HFF-Myc (cell line): ENCODE measurements at regions not wholly inside any gene's neighbourhood (a gene's known extent, or its start where the extent isn't known, plus 50 kb on each side); places are given as distances from the start of the nearest gene placed in this dataset.

Experiments used
- DNase-seq: peaks from one replicate; pipeline ENCODE4 v3.0.0-alpha.2; 2011; ENCODE audit warnings: low read depth; ENCODE audit errors: extremely low read depth
- H3K4me3 ChIP-seq: replicated peaks from 2 replicates; pipeline ENCODE4 v1.5.1; 2011; ENCODE audit warnings: low read depth, mild to moderate bottlenecking, control low read depth, low read length
- CTCF ChIP-seq: IDR thresholded peaks from 2 replicates; pipeline ENCODE4 v1.5.1; 2012; ENCODE audit warnings: mild to moderate bottlenecking, low read depth, low read length, control low read depth; ENCODE audit errors: missing control alignments

GRCh38 chr6:110043366-110043994, 65.4 kb downstream of the GPR6 start:
- DNase-seq = no peak
- H3K4me3 ChIP-seq = no peak overlapping the region
- no peak for TF ChIP-seq CTCF

GRCh38 chr6:110044096-110044495, 66.0 kb downstream of the GPR6 start:
- no peak overlapping the region for H3K4me3 ChIP-seq
- no peak for TF ChIP-seq CTCF
- DNase-seq = no peak

GRCh38 chr6:110044622-110045021, 66.5 kb downstream of the GPR6 start:
- DNase-seq = no peak
- H3K4me3 ChIP-seq = no peak overlapping the region
- no peak for TF ChIP-seq CTCF

- TF ChIP-seq CTCF = no peak
- no peak for DNase-seq
- H3K4me3 ChIP-seq = no peak overlapping the region
Observed at GRCh38 chr6:110048221-110048875, 70.2 kb downstream of the GPR6 start.

- no peak for TF ChIP-seq CTCF
- no peak for DNase-seq
- H3K4me3 ChIP-seq = no peak overlapping the region
Observed at GRCh38 chr6:110049696-110050439, 71.8 kb downstream of the GPR6 start.
